Sigmoid colon (tissue), 4 donors: ENCODE measurements at regions not wholly inside any gene's neighbourhood (a gene's known extent, or its start where the extent isn't known, plus 50 kb on each side); places are given as distances from the start of the nearest gene placed in this dataset.

Experiments
- CTCF ChIP-seq, 4 experiments: fragments of 450-650 bp in 3 of 4; fragments of 200-600 bp in 1 of 4; IDR thresholded peaks; one replicate each; pipeline ENCODE4 v1.5.1; 2016 to 2019; ENCODE audit warnings: antibody characterized with exemption in 4 of 4, mild to moderate bottlenecking in 3 of 4, moderate library complexity in 2 of 4
- EP300 ChIP-seq, 4 donors: sonication (generic); formaldehyde crosslinking; IDR thresholded peaks; one replicate each; pipeline ENCODE4 v1.6.1; 2017; ENCODE audit warnings: antibody characterized with exemption in 4 of 4
- POLR2AphosphoS5 ChIP-seq, 4 donors: sonication (generic); formaldehyde crosslinking; IDR thresholded peaks; one replicate each; pipeline ENCODE4 v1.6.1; 2017; ENCODE audit warnings: antibody characterized with exemption in 4 of 4

- TF ChIP-seq CTCF (IDR thresholded peaks at IDR 0.05) (no peak), EP300 (IDR thresholded peaks at IDR 0.05) (no peak), POLR2AphosphoS5 (IDR thresholded peaks at IDR 0.05) (peak in 1 of 4 donors; percentile 6)
These were observed 133.9 kb upstream of the ARGLU1 start for GRCh38 chr13:106701771-106702341.
